Immature natural killer cell (primary cell): ENCODE measurements at regions not wholly inside any gene's neighbourhood (a gene's known extent, or its start where the extent isn't known, plus 50 kb on each side); places are given as distances from the start of the nearest gene placed in this dataset.

Source experiments
- DNase-seq, 3 donors: peaks; one replicate each; pipeline ENCODE4 v3.0.0; 2022; ENCODE audit warnings: mixed read lengths in 1 of 3
- H3K27ac Mint-ChIP-seq, 6 donors: one replicate each; pipeline ENCODE4 v1.8.0; 2020; ENCODE audit warnings: mixed read lengths in 6 of 6, mild to moderate bottlenecking in 5 of 6, inconsistent platforms in 4 of 6, moderate library complexity in 3 of 6
- H3K27me3 Mint-ChIP-seq, 3 donors: one replicate each; pipeline ENCODE4 v1.8.0; 2020 to 2021; ENCODE audit warnings: low read depth in 3 of 3, mild to moderate bottlenecking in 3 of 3, mixed read lengths in 3 of 3, moderate library complexity in 3 of 3, inconsistent platforms in 1 of 3
- H3K36me3 Mint-ChIP-seq, 3 donors: one replicate each; pipeline ENCODE4 v1.8.0; 2020; ENCODE audit warnings: mixed read lengths in 3 of 3, inconsistent platforms in 2 of 3, mild to moderate bottlenecking in 2 of 3
- H3K4me1 Mint-ChIP-seq, 2 donors: one replicate each; pipeline ENCODE4 v1.8.0; 2020; ENCODE audit warnings: inconsistent platforms in 2 of 2, mild to moderate bottlenecking in 2 of 2, mixed read lengths in 2 of 2, moderate library complexity in 1 of 2
- H3K4me3 Mint-ChIP-seq, 5 donors: one replicate each; pipeline ENCODE4 v1.8.0; 2020; ENCODE audit warnings: mild to moderate bottlenecking in 5 of 5, mixed read lengths in 5 of 5, inconsistent platforms in 3 of 5, moderate library complexity in 3 of 5
- H3K9me3 Mint-ChIP-seq, 6 donors: one replicate each; pipeline ENCODE4 v1.8.0; 2020; ENCODE audit warnings: mild to moderate bottlenecking in 6 of 6, mixed read lengths in 6 of 6, inconsistent platforms in 4 of 6, moderate library complexity in 3 of 6

GRCh38 chr1:55717111-55717510 lies 501.9 kb upstream of the USP24 start:
- no peak for DNase-seq
- no peak overlapping the region for H3K4me3 Mint-ChIP-seq
- H3K36me3 Mint-ChIP-seq = no peaks in the 10 kb centered on the region
- peaks cover 0 to 13% (median 5%) of the 10 kb centered on the region in 3 donors for H3K27me3 Mint-ChIP-seq
- H3K4me1 Mint-ChIP-seq = no peaks in the 10 kb centered on the region
- peaks cover 0 to 1% (median 0%) of the 10 kb centered on the region in 6 donors for H3K9me3 Mint-ChIP-seq
- H3K27ac Mint-ChIP-seq = no peak overlapping the region

GRCh38 chr1:55716610-55717009 lies 501.4 kb upstream of the USP24 start:
- H3K4me3 Mint-ChIP-seq = no peak overlapping the region
- DNase-seq = no peak
- H3K27me3 Mint-ChIP-seq = peaks cover 0 to 13% (median 5%) of the 10 kb centered on the region in 3 donors
- no peaks in the 10 kb centered on the region for H3K4me1 Mint-ChIP-seq
- H3K9me3 Mint-ChIP-seq = peaks cover 0 to 1% (median 0%) of the 10 kb centered on the region in 6 donors
- H3K27ac Mint-ChIP-seq = no peak overlapping the region
- no peaks in the 10 kb centered on the region for H3K36me3 Mint-ChIP-seq

GRCh38 chr1:55716151-55716550 lies 501.0 kb upstream of the USP24 start:
- H3K36me3 Mint-ChIP-seq = no peaks in the 10 kb centered on the region
- no peak for DNase-seq
- H3K4me1 Mint-ChIP-seq = no peaks in the 10 kb centered on the region
- peaks cover 0 to 13% (median 5%) of the 10 kb centered on the region in 3 donors for H3K27me3 Mint-ChIP-seq
- H3K4me3 Mint-ChIP-seq = no peak overlapping the region
- H3K9me3 Mint-ChIP-seq = peaks cover 0 to 1% (median 0%) of the 10 kb centered on the region in 6 donors
- no peak overlapping the region for H3K27ac Mint-ChIP-seq

GRCh38 chr1:55714230-55714629 lies 499.1 kb upstream of the USP24 start:
- Mint-ChIP-seq H3K27ac (no peak overlapping the region), H3K9me3 (peaks cover 0 to 1% (median 0%) of the 10 kb centered on the region in 6 donors), H3K27me3 (peaks cover 0 to 10% (median 10%) of the 10 kb centered on the region in 3 donors), H3K4me3 (no peak overlapping the region), H3K36me3 (no peaks in the 10 kb centered on the region), H3K4me1 (no peaks in the 10 kb centered on the region)
- DNase-seq = no peak

GRCh38 chr1:55713516-55713915 lies 498.4 kb upstream of the USP24 start:
- H3K27ac Mint-ChIP-seq = no peak overlapping the region
- H3K4me3 Mint-ChIP-seq = no peak overlapping the region
- H3K9me3 Mint-ChIP-seq = peaks cover 0 to 1% (median 0%) of the 10 kb centered on the region in 6 donors
- DNase-seq = no peak
- H3K4me1 Mint-ChIP-seq = no peaks in the 10 kb centered on the region
- H3K27me3 Mint-ChIP-seq = peaks cover 0 to 10% (median 10%) of the 10 kb centered on the region in 3 donors
- no peaks in the 10 kb centered on the region for H3K36me3 Mint-ChIP-seq

GRCh38 chr1:55712148-55712547 lies 497.0 kb upstream of the USP24 start:
- H3K4me1 Mint-ChIP-seq = no peaks in the 10 kb centered on the region
- H3K27me3 Mint-ChIP-seq = peaks cover 2 to 12% (median 10%) of the 10 kb centered on the region in 3 donors
- peaks cover 0 to 1% (median 0%) of the 10 kb centered on the region in 6 donors for H3K9me3 Mint-ChIP-seq
- H3K4me3 Mint-ChIP-seq = no peak overlapping the region
- no peaks in the 10 kb centered on the region for H3K36me3 Mint-ChIP-seq
- no peak for DNase-seq
- H3K27ac Mint-ChIP-seq = no peak overlapping the region

- Mint-ChIP-seq H3K4me1 (no peaks in the 10 kb centered on the region), H3K4me3 (no peak overlapping the region), H3K27me3 (peaks cover 2 to 6% (median 5%) of the 10 kb centered on the region in 3 donors), H3K9me3 (no peaks in the 10 kb centered on the region), H3K36me3 (no peaks in the 10 kb centered on the region), H3K27ac (no peak overlapping the region)
- DNase-seq = no peak
Measured at GRCh38 chr1:55708781-55709180, 493.6 kb upstream of the USP24 start.

- Mint-ChIP-seq H3K36me3 (no peaks in the 10 kb centered on the region), H3K4me3 (no peak overlapping the region), H3K27ac (no peak overlapping the region), H3K4me1 (no peaks in the 10 kb centered on the region), H3K27me3 (peaks cover 2 to 6% (median 2%) of the 10 kb centered on the region in 3 donors), H3K9me3 (no peaks in the 10 kb centered on the region)
- no peak for DNase-seq
Measured at GRCh38 chr1:55707846-55708245, 492.7 kb upstream of the USP24 start.

GRCh38 chr1:55707196-55707595 lies 492.0 kb upstream of the USP24 start:
- Mint-ChIP-seq H3K4me3 (no peak overlapping the region), H3K27ac (no peak overlapping the region), H3K9me3 (no peaks in the 10 kb centered on the region), H3K36me3 (no peaks in the 10 kb centered on the region), H3K27me3 (peaks cover 2 to 6% (median 4%) of the 10 kb centered on the region in 3 donors), H3K4me1 (no peaks in the 10 kb centered on the region)
- no peak for DNase-seq

GRCh38 chr1:55706397-55706796 lies 491.2 kb upstream of the USP24 start:
- H3K9me3 Mint-ChIP-seq = no peaks in the 10 kb centered on the region
- DNase-seq = no peak
- H3K4me1 Mint-ChIP-seq = no peaks in the 10 kb centered on the region
- H3K36me3 Mint-ChIP-seq = no peaks in the 10 kb centered on the region
- no peak overlapping the region for H3K4me3 Mint-ChIP-seq
- no peak overlapping the region for H3K27ac Mint-ChIP-seq
- peaks cover 4 to 6% (median 6%) of the 10 kb centered on the region in 3 donors for H3K27me3 Mint-ChIP-seq

- H3K9me3 Mint-ChIP-seq = no peaks in the 10 kb centered on the region
- H3K4me1 Mint-ChIP-seq = no peaks in the 10 kb centered on the region
- no peak overlapping the region for H3K27ac Mint-ChIP-seq
- H3K27me3 Mint-ChIP-seq = peaks cover 2 to 9% (median 8%) of the 10 kb centered on the region in 3 donors
- H3K36me3 Mint-ChIP-seq = no peaks in the 10 kb centered on the region
- no peak for DNase-seq
- no peak overlapping the region for H3K4me3 Mint-ChIP-seq
Measured at GRCh38 chr1:55703726-55704363, 488.7 kb upstream of the USP24 start.

- DNase-seq = no peak
- peaks cover 2 to 9% (median 6%) of the 10 kb centered on the region in 3 donors for H3K27me3 Mint-ChIP-seq
- no peaks in the 10 kb centered on the region for H3K36me3 Mint-ChIP-seq
- H3K27ac Mint-ChIP-seq = no peak overlapping the region
- no peaks in the 10 kb centered on the region for H3K4me1 Mint-ChIP-seq
- no peaks in the 10 kb centered on the region for H3K9me3 Mint-ChIP-seq
- no peak overlapping the region for H3K4me3 Mint-ChIP-seq
Measured at GRCh38 chr1:55702064-55702463, 486.9 kb upstream of the USP24 start.

GRCh38 chr1:55700359-55701130 lies 485.4 kb upstream of the USP24 start:
- no peaks in the 10 kb centered on the region for H3K9me3 Mint-ChIP-seq
- no peaks in the 10 kb centered on the region for H3K36me3 Mint-ChIP-seq
- H3K27me3 Mint-ChIP-seq = peaks cover 2 to 11% (median 6%) of the 10 kb centered on the region in 3 donors
- no peak for DNase-seq
- H3K4me3 Mint-ChIP-seq = no peak overlapping the region
- no peak overlapping the region for H3K27ac Mint-ChIP-seq
- no peaks in the 10 kb centered on the region for H3K4me1 Mint-ChIP-seq

GRCh38 chr1:55699228-55699627 lies 484.1 kb upstream of the USP24 start:
- DNase-seq = no peak
- H3K36me3 Mint-ChIP-seq = no peaks in the 10 kb centered on the region
- H3K4me3 Mint-ChIP-seq = no peak overlapping the region
- H3K27ac Mint-ChIP-seq = no peak overlapping the region
- H3K9me3 Mint-ChIP-seq = no peaks in the 10 kb centered on the region
- no peaks in the 10 kb centered on the region for H3K4me1 Mint-ChIP-seq
- H3K27me3 Mint-ChIP-seq = peaks cover 2 to 11% (median 6%) of the 10 kb centered on the region in 3 donors
